D721Med (cell line): ENCODE measurements at regions not wholly inside any gene's neighbourhood (a gene's known extent, or its start where the extent isn't known, plus 50 kb on each side); places are given as distances from the start of the nearest gene placed in this dataset.

Source experiments
- DNase-seq: peaks from one replicate; pipeline ENCODE4 v3.0.0; 2011; ENCODE audit warnings: low spot score; ENCODE audit not compliant: insufficient read length
- FAIRE-seq: peaks from 2 replicates; lab custom pipeline; 2011; peaks lifted over from hg19 to GRCh38; lab: Jason Lieb, UNC
- TF ChIP-seq, protein P1 (sequence below): IDR thresholded peaks from 2 replicates; pipeline ENCODE4 v1.5.1; 2012; ENCODE audit warnings: mild to moderate bottlenecking, control low read depth; ENCODE audit not compliant: insufficient read depth; ENCODE audit errors: missing control alignments

DNA sequence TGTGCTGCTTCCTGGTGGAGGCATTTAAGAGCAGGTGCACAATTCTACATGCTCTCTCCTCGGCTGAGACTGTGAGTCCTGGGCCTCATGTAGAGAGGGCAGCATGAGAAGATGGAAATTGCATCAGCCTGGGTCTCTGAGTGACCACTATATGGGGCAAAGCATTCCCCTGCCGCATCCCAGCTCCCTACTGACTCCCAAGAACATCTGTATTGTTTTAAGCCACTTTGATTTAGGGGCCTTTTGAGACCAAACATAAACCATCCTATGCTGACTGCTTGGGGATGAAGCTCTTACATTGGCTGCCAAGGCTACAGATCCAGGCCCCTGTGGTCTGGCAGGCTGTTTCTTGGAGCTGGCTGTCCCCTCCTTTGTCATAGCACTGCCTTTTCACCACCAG, 101.3 kb upstream of the TBX20 start:
- no peak for FAIRE-seq
- TF ChIP-seq, protein P1, sequence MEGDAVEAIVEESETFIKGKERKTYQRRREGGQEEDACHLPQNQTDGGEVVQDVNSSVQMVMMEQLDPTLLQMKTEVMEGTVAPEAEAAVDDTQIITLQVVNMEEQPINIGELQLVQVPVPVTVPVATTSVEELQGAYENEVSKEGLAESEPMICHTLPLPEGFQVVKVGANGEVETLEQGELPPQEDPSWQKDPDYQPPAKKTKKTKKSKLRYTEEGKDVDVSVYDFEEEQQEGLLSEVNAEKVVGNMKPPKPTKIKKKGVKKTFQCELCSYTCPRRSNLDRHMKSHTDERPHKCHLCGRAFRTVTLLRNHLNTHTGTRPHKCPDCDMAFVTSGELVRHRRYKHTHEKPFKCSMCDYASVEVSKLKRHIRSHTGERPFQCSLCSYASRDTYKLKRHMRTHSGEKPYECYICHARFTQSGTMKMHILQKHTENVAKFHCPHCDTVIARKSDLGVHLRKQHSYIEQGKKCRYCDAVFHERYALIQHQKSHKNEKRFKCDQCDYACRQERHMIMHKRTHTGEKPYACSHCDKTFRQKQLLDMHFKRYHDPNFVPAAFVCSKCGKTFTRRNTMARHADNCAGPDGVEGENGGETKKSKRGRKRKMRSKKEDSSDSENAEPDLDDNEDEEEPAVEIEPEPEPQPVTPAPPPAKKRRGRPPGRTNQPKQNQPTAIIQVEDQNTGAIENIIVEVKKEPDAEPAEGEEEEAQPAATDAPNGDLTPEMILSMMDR, result no peak

DNA sequence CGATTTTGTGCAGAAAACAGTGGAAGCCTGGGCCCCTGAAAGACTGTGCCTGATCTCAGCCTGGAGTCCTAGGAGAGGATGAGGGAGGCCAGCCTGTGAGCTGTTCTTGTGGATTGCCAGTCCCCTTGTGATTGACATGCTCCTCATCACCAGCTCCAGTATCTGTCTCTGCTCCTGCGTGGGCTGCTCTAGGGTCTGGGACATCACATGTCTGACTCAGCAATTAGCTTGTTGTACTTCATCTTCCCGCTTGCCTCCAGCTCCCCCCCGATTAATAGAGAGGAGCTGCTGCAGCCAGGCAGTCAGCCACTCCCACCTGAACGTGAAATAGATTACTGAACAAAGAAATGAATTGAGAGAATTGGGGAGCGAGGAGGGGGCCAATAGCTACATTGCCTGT, 99.6 kb upstream of the TBX20 start:
- TF ChIP-seq, protein P1, result no peak
- FAIRE-seq (no peak), DNase-seq (no peak)

More for the DNA sequence above, 101.3 kb upstream of the TBX20 start:
- no peak for DNase-seq

DNA sequence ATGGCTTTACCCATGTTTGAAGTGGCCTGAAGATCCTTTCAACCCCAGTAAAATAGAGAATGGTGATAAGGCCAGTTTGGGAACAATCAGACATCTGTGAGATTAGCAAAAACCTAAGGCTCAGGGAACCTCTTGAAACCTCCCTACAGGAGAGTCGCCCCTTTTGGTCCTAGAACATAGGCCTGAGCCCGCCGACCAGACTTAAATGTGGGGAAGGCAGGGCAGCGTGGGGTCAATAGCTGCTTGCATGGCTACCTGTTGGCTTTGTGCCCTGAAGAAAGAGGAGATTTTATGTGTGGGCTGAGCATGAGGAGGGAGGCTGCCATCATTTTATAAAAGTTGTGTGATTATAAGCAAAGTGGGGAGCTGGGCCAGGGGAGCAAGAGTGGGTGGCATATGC, 97.6 kb upstream of the TBX20 start:
- no peak for DNase-seq
- FAIRE-seq, result no peak
- TF ChIP-seq, protein P1, result no peak

DNA sequence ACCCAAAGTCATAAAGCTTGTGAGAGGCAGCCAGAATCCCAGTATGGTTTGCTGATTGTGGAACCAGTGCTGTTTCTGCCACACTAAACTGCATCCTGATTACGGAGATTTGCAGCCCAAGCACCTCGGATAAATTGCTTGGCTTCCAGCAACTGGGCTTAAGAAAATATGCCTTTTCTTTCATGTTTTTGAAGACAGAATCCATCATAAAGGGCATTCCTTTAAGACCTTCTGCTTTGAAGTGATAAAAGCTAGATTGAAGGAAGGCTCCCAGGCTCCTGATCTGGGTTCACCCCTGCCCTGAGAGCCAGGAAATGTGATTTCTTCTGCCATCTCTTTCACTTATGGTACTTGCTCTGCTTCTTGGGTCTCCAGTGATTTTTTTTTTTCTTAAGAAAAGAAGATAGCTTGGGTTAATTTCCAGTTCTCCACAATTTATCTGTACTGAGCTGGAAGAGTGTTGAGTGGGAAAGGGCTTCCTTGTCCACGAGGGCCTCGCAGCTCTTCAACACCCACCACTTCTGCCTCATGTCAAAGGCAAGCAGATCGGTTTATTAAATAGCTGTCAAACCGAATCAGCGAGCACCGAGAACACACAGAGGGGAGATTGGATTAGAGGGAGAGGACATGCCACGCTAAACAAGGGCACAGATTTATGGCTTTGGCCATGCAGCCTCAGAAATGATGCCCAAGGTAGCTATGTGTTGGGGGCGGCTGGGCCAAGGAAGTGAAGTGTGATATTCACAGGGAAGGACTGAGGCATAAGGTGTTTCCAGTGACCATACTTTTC, 94.9 kb upstream of the TBX20 start:
- DNase-seq (no peak), FAIRE-seq (no peak)
- TF ChIP-seq, protein P1, result no peak

DNA sequence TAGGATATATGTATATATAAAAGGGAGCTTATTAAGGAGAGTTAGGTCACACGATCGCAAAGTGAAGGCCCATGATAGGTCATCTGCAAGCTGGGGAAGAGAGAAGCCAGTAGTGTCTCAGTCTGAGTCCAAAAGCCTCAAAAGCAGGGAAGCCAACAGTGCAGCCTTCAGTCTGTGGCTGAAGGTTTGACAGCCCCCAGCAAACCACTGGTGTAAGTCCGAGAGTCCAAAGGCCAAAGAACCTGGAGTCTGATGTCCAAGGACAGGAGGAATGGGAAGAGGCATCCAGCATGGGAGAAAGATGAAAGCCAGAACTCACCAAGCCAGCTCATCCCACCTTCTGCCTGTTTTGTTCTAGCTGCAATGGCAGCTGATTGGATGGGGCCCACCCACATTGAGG, 88.9 kb upstream of the TBX20 start:
- TF ChIP-seq, protein P1, result no peak
- DNase-seq (no peak), FAIRE-seq (no peak)

DNA sequence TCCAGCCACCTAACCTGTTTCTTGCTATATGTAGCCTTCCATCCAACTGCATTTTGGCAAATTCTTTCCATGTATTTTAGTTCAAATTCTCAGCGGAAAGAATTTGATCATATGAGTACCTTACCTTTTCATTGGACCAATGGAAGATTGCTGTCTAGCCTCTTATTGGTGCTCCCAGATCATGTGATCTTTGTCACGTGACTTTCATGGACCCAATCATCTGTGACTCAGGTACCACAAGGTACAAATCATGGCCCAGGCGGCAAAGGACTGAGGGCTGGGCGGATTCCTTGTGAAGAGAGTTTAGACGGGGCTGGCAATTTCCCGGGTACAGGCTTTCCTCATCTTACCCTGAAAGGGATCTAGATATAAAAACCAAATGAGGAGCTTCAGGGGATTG, 85.9 kb upstream of the TBX20 start:
- TF ChIP-seq, protein P1, result no peak
- DNase-seq (no peak), FAIRE-seq (no peak)

DNA sequence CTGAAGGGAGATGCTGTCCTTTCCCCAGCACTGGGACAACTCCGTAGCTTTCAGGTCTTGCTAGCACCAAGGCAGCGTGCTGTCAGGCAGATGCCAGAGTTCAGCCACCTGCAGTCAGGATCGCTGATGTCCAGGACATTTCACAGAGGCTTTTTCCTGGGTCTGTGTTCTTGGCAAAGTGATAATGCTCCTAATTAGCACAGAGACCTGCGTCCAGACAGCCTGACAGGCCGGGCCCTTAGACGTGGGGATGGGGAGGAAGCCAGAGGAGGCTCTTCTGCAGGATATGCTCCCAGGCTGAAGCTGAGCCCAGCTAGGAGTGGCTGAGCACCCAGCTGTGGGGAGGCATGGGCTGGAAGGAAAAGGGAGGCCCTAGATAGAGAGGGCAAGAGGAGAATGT, 82.5 kb upstream of the TBX20 start:
- DNase-seq (no peak), FAIRE-seq (no peak)
- TF ChIP-seq, protein P1, result no peak
